ENCODE measurements at regions not wholly inside any gene's neighbourhood (a gene's known extent, or its start where the extent isn't known, plus 50 kb on each side); places are given as distances from the start of the nearest gene placed in this dataset.

- H3K27ac Mint-ChIP-seq (ENCODE audit: unreplicated experiment): no peak overlapping the region
- no peaks in the 10 kb centered on the region for H3K36me3 Mint-ChIP-seq (ENCODE audit: unreplicated experiment)
- no peak for TF ChIP-seq CTCF (IDR thresholded peaks at IDR 0.05)
- H3K27me3 Mint-ChIP-seq (ENCODE audit: unreplicated experiment): no peaks in the 10 kb centered on the region
- no peak for DNase-seq (ENCODE audit: extremely low spot score, unreplicated experiment)
- H3K4me3 Mint-ChIP-seq (ENCODE audit: unreplicated experiment): no peak overlapping the region
- H3K4me1 Mint-ChIP-seq (ENCODE audit: unreplicated experiment): peaks cover 4% of the 10 kb centered on the region
- H3K9me3 Mint-ChIP-seq (ENCODE audit: unreplicated experiment): no peaks in the 10 kb centered on the region
These were observed 332.8 kb downstream of the CYP26B1 start for GRCh38 chr2:71814885-71815284.

- H3K27ac Mint-ChIP-seq (ENCODE audit: unreplicated experiment): no peak overlapping the region
- H3K36me3 Mint-ChIP-seq (ENCODE audit: unreplicated experiment): no peaks in the 10 kb centered on the region
- H3K9me3 Mint-ChIP-seq (ENCODE audit: unreplicated experiment): no peaks in the 10 kb centered on the region
- TF ChIP-seq CTCF (IDR thresholded peaks at IDR 0.05): no peak
- H3K27me3 Mint-ChIP-seq (ENCODE audit: unreplicated experiment): no peaks in the 10 kb centered on the region
- peak; percentile 30 for DNase-seq (ENCODE audit: extremely low spot score, unreplicated experiment)
- H3K4me3 Mint-ChIP-seq (ENCODE audit: unreplicated experiment): no peak overlapping the region
- peaks cover 4% of the 10 kb centered on the region for H3K4me1 Mint-ChIP-seq (ENCODE audit: unreplicated experiment)
These were observed 333.7 kb downstream of the CYP26B1 start for GRCh38 chr2:71813807-71814470.

GRCh38 chr2:71813315-71813714, 334.3 kb downstream of the CYP26B1 start:
- no peaks in the 10 kb centered on the region for H3K36me3 Mint-ChIP-seq (ENCODE audit: unreplicated experiment)
- DNase-seq (ENCODE audit: extremely low spot score, unreplicated experiment): peak; percentile 38
- no peaks in the 10 kb centered on the region for H3K27me3 Mint-ChIP-seq (ENCODE audit: unreplicated experiment)
- no peak overlapping the region for H3K27ac Mint-ChIP-seq (ENCODE audit: unreplicated experiment)
- H3K9me3 Mint-ChIP-seq (ENCODE audit: unreplicated experiment): no peaks in the 10 kb centered on the region
- H3K4me3 Mint-ChIP-seq (ENCODE audit: unreplicated experiment): no peak overlapping the region
- peaks cover 4% of the 10 kb centered on the region for H3K4me1 Mint-ChIP-seq (ENCODE audit: unreplicated experiment)
- no peak for TF ChIP-seq CTCF (IDR thresholded peaks at IDR 0.05)

- H3K4me1 Mint-ChIP-seq (ENCODE audit: unreplicated experiment): peaks cover 4% of the 10 kb centered on the region
- H3K4me3 Mint-ChIP-seq (ENCODE audit: unreplicated experiment): no peak overlapping the region
- TF ChIP-seq CTCF (IDR thresholded peaks at IDR 0.05): no peak
- no peaks in the 10 kb centered on the region for H3K9me3 Mint-ChIP-seq (ENCODE audit: unreplicated experiment)
- no peaks in the 10 kb centered on the region for H3K36me3 Mint-ChIP-seq (ENCODE audit: unreplicated experiment)
- no peaks in the 10 kb centered on the region for H3K27me3 Mint-ChIP-seq (ENCODE audit: unreplicated experiment)
- no peak overlapping the region for H3K27ac Mint-ChIP-seq (ENCODE audit: unreplicated experiment)
- DNase-seq (ENCODE audit: extremely low spot score, unreplicated experiment): peak; percentile 73
These were observed 334.9 kb downstream of the CYP26B1 start for GRCh38 chr2:71812736-71813135.

- Mint-ChIP-seq H3K9me3 (ENCODE audit: unreplicated experiment) (no peaks in the 10 kb centered on the region), H3K27ac (ENCODE audit: unreplicated experiment) (no peak overlapping the region), H3K36me3 (ENCODE audit: unreplicated experiment) (no peaks in the 10 kb centered on the region), H3K4me1 (ENCODE audit: unreplicated experiment) (peaks cover 4% of the 10 kb centered on the region), H3K4me3 (ENCODE audit: unreplicated experiment) (no peak overlapping the region), H3K27me3 (ENCODE audit: unreplicated experiment) (no peaks in the 10 kb centered on the region)
- DNase-seq (ENCODE audit: extremely low spot score, unreplicated experiment): peak; percentile 60
- TF ChIP-seq CTCF (IDR thresholded peaks at IDR 0.05): no peak
These were observed 335.9 kb downstream of the CYP26B1 start for GRCh38 chr2:71811726-71812125.

Measured in osteocyte (in vitro differentiated cells).